GM19455 (cell line): ENCODE measurements at regions not wholly inside any gene's neighbourhood (a gene's known extent, or its start where the extent isn't known, plus 50 kb on each side); places are given as distances from the start of the nearest gene placed in this dataset.

ENCODE experiments used
- ATAC-seq: cut with Tn5 transposase; IDR thresholded peaks from one replicate; pipeline ENCODE4 v1.9.1; 2021; ENCODE audit not compliant: unreplicated experiment

DNA sequence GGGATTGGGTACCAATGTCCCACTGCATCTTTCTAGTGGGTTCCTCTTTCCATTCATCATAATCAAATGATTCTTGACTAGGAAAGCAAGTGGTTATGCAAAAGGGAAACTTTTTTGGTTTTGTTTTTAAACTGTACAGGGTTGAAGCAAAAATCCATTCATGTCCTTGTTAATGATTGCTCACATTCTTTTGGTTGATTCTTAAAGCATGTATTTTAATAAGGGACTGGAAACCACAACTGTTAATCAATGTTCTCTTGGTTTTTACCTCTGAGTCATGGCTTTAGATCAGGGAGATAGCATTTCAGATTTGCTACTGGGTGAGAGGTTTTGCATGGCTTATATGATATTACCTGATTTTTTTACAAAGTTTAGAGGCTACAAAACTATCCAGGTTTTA lies 371.7 kb upstream of the RGMA start:
- ATAC-seq, result peak; percentile 62

DNA sequence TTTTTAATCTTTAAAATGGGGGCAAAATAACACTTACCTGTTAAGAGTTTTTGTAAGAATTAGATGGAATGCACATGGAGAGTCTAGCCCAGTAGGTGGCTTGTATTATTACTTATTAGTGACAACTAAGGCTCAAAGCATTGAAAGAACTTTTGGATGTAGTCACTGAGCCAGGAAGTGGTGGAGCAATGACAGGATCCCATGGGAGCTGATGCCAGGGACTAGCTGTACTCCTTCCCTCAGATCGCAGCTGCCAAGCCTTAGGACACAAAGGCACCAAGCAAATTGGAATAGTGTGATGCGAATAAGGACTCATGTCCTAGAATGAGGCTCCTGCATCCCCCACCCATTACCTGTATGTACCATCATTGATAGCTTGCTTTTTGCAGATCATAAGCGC lies 370.4 kb upstream of the RGMA start:
- ATAC-seq, result no peak

DNA sequence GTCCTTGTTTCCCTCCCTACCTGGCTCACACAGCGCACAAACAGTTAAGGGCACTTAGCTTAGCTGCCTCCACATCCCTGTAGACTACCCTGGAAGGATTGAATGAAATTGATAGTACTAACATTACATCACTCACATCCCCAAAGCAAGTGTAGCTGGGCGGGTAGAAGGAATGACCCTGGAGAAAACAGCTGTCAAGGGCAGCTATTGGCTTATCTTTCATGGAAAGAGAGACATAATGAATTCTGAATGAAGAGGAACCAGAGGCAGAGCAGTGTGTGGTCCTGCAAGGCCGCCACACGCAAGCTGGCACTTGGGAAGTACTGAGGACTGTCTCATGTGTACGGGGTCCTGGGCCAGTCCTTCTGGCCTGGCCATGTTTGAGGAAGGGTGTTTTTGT lies 369.6 kb upstream of the RGMA start:
- ATAC-seq, result no peak

DNA sequence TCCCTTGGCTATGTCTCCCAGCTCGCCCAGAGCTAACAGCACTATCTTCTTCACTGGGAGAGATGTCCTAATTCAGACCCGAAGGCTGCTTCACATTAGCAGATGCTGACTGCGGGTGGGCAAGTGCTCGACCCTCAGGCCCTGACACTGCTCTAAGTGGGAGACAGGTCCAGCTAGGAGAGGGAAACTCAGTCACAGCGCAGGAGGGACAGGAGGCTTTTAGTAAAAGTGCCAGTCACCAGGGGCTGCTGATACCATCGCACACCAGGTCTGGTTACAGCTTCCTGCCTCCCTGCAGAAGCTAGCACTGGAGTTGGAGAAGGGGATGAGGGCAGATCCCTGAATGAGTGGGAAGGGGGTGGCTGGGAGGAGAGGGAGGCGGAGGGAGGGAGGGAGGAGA lies 365.8 kb upstream of the RGMA start:
- ATAC-seq, result no peak

DNA sequence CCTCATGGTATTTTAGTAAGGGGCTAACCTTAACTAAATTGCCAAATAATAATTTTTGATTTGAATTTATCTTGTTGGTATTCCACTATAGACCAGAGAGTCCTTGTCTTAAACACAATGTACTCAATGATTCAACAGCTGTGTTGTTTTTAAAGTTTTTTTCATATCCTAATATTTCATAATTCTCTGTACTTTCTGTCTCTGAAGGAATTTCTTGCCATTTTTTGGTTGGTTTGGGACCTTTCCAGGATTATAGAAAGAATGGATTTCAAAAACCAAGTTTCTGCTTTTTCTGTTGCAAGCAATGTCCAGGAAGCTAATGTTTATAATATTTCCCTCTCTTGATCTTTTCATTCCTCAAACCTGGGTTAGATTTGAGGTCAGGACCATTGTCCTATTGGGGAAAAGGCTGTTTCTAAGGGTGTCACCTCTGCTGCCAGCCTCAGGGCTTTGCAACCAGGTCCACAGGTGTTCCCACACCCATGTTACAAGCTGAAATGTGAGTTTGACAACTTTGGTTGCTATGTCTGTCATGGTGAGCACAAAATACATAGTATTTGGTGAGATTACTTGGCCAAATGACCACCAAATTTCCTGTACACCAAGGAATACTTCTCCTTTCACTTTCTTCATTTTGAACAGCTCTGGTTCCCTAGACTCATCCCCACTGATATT lies 363.7 kb upstream of the RGMA start:
- ATAC-seq, result no peak

DNA sequence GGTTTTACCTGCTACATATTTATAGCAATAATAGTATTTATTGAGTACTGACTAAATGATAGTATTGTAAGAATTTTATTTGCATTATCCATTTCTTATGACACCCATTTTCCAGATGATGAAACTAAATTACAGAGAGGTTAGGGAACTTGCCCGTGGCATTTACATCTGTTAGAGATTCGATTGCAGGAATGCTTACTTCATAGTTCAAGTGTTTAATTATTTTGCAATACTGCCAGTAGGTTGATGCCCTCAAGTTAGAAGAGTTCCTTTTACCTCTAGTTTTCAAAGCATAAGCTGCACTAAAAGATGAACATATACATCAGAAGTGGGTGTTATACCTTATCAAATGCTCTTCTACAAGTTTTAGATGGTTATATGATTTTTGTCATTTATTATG lies 362.8 kb upstream of the RGMA start:
- no peak for ATAC-seq

DNA sequence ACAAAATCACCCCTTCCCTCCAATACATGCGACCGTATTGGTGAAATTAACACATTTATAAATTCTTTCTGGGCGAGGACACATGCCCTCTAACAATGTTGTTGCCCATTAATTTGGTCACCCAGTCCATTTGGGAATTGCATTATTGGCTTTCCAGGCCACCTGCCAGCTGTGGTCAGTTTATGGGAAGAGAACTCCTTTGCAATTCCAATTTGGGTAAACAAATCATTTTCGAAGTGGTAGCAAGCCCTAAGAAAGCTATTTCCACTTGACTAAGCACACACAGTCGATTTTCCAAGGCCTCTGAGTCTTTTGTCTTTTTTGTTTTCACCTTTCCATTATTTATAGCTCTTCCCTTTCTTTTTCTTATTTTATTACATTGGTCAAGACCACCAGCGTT lies 362.3 kb upstream of the RGMA start:
- ATAC-seq, result no peak

DNA sequence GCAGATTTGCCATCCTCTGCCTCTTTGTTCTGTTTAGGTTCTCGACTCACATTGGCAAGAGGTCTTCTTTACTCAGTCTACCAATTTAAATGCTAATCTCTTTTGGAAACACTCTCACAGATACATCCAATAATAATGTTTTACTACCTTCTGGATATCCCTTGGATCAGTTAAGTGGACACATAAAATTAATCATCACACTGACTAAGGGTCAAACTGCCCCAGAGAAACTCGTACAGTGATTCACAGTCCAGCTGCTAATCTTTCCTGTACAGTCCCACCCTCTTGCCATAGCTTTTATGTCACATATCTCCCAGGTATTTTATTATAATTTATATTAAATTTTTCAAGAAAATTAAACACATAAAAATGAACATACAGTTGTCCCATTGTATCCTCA lies 360.8 kb upstream of the RGMA start:
- no peak for ATAC-seq

DNA sequence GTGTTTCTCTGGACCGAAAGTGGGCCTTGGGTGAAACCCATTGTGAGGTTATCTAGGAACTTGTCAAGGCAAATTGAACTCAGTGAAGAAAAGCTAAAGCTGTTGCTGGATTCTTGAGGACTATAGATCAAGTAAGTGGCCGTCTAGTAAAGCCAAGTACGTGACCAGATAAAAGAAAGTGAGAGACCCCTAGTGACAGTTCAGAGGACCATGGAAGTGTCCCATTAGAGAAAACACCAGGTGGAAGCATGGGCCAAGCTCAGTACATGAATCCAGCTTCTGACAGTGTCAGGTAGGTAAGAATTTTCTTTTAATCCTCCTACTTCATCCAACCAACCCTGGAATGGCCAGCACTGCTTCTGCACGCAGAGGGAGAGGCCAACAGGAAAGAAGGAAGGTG lies 349.3 kb upstream of the RGMA start:
- ATAC-seq, result no peak

DNA sequence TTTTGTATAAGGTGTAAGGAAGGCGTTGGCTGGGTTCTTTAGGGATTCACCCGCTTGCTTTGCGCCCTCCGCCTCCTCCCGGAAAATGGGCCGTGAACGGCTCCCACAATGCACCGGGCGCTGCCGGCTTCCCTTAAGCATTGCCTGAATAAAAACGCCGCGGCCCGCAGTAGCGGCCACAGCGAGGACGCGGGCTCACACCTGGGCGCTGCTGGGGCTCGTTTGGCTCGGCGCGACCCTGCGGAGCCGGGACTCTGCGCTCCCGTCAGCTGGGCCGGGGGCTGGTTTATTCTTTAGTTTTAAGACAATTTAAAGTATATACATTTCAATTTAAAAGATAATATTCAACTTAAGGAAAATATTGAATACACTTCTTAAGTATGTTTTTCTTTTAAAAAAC lies 343.5 kb upstream of the RGMA start:
- no peak for ATAC-seq

DNA sequence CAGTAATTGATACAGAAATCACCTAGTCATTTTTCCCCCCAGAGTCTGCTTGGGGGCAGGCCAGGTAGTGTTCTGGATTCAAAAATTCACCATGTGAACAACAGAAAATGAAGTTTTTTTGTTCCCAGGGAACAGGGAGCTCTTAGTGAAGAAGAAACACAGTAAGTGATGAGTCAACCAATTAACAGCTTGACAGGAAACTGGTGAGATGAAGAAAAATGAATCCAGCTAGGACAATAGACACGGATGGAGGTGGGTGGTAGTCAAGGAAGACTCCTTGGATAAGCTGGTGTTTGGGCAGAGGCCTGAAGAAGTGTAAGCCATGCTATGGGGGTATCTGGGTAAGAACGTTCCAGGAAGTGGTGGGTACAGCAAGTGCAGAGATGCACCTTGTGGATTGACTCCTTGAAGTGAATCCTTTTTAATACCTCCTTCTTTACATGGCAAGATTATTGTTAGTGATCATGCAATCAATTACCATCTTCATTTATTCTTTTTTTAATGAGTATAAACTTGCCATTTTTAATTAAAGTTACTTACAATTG lies 339.9 kb upstream of the RGMA start:
- no peak for ATAC-seq

DNA sequence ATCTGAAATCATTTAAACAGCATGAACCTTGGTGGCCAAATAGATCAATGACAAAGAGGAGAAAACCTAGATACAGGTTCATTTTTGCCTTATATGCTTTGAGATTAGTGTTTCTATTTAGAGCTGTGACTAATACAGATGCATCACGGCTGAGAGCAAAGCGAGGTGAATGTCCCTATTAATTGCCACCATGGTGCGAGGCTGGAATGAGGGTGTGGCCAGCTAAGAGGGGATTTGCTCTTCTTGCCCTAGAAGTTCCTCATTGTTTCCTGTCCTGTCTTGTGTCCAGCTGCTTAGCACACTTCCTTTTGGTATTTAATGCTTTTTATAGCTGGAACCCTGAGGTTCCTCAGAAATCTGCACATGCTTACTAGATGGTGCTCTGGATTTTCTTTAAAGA lies 339.1 kb upstream of the RGMA start:
- ATAC-seq, result no peak

DNA sequence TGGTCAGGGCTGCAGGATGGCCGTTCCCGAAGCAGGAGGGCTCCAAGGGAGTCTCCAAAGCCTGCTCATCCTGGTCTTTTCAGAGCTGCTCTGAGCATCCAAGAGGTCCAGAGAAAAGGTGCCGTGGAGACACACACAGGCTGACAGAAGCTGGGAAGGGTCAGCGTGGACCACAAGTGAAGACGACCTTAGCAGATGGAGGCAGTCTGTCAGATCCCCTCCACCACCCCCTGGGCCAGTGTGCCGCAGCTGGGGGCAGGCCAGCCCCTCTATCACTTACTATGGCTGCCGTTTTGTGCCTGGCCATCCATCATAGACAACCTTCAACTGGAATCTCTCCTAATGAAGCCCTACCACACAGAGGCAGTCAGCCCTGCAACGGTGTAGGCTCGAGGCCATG lies 335.1 kb upstream of the RGMA start:
- ATAC-seq, result no peak

DNA sequence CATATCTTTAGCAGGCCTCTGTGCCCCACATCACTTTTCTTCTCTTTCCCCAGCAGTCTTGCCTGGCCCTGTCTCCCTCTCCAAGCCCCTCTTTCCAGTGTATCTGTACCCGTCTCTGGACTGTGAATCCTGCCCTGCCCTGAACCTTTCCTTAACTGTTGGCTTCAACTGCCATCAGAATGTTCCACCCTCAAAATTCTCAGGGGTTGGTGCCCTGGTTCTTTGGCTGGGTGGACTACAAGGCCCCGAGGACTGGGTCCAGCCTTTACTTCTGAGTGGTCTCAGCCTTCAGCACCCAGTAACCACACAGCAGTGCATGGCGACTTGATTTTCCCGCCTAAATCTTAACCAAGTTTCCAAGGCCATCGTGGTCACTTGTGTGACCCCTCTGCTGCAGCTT lies 333.5 kb upstream of the RGMA start:
- ATAC-seq, result no peak

DNA sequence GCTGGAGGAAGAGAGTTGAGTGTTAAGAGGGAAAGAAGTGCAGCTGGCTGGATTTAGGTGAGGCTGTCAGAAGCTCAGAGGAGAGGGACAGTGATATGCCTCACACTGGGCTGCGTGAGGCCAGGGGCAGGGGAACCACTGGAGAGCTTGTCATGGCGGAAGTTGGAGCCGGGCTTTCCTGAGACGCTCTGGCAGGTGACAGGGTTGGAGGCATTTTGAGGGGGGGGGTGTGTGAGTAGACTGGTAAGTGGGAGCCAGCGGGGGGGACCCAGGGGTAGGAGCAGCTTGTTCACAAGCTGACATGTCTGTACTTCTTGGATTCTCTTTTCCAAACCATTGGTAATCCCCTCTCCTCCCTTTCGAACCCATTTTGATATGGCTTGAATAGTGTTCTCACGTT lies 331.5 kb upstream of the RGMA start:
- no peak for ATAC-seq

DNA sequence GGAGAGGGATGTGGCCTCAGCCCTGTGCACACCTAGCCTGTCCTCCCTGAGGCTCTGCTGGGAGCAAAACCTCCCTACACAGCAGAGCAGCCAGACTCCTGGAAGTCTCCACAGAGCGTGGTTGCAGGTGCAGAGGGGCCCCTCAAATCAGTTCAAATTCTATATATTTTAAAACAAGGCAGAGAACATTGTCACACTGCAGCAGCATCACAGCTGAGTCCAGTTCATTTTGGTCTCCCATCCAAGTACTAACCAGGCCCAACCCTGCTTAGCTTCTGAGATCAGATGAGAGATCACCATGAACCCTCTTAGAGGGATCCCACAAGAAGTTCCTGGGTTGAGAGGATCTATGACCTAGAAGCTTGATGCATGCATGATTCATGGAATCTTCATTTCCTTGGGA lies 331.0 kb upstream of the RGMA start:
- no peak for ATAC-seq

DNA sequence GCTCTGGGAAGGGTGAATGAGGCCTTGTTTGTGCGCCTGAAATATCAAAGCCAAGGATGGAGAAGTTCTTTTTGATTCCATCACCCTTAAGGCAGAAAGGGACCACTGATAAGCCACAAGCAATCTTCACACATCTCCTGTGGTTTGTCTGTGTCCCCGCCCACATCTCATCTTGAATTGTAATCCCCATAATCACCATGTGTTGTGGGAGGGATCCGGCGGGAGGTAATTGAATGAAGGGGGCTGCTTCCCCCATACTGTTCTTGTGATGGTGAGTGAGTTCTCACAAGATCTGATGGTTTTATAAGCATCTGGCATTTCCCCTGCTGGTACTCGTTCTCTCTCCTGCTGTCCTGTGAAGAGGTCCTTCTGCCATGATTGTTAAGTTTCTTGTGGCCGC lies 329.6 kb upstream of the RGMA start:
- no peak for ATAC-seq

DNA sequence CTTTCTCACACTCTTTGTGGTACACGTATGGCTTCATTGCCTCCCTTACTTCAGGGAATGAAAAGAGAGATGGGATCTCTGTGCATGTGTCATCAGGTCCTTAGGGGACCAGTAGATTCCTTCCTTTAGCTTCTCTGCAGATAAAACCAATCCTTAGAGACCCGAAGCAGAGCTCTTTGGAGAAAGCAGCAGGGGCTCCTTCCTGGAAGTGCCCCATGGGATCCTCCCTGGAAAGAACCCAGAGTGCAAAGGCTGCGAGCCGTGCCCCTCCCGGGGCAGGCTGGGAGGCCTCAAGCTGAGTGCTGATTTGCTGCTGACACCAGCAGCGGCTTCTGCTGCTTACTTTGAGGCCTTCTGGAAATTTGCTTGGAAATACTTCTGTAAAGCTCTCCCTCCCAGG lies 328.6 kb upstream of the RGMA start:
- ATAC-seq, result no peak

DNA sequence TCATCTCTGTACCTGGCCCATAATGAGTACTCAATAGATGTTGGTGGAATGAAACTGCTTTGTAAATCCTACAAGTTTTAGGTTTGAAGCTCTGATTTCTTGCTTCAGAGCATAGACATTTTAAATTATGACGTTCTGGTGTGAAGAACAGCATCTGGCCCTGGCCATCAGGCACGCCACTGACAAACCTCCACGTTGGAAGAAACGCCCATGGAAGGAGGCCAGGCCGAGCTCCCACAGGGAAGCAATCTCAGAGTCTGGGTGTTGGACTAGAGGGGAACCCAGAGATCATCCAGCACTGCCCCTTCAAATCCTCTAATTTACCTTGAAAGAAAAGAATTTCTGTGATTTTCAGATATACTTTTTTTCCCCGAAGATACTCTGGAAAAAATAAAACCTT lies 328.1 kb upstream of the RGMA start:
- ATAC-seq, result no peak

DNA sequence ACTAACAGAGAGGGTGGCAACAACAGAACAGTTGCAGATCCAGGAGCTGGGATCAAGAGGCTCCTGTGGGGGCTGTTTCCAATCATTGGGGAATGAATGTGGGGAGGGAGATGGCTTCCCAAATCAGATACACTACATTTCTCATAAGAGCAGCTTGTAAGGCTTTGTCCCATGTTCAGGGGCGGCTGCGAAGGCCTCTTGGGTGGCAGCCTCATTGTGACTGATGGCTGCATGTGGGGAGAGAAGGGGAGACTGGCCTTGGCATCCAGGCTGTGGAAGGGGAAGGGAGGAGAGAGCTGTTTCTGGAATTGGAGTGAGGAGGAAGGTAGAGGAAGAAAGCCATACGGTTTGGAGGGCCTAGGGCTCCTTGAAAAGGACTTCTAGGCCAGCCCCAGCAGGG lies 326.6 kb upstream of the RGMA start:
- no peak for ATAC-seq

DNA sequence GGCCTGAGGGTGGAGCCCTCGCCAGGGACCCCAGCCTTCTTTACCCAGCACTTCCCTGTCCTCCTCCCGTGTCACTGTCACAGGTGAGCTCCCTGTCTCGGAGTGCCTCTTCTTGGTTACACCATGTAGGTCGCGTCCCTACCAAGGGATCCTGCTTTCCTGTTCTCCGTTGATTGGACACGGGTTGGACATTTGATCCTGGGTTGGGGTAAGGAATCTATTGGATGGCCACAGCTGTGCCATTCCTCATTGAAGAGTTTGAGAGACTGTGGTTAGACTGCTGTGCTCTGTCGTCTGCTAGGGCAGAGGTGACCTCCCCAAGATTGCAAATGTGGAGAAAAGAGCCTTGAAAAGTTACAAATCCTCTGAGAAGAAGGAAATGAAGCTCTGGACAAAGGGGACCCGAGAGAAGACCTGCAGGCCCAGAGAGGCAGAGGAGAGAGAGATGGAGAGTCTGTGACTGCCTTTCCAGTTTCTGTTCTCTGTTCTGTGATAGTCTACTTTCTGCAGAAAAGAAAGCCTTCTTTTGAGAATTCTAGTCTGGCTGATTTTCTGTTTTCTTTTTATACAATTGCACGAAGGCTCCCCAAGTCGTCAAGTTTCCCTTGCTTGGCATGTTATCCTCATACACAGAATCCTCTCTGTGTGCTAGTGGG lies 325.7 kb upstream of the RGMA start:
- ATAC-seq, result no peak

DNA sequence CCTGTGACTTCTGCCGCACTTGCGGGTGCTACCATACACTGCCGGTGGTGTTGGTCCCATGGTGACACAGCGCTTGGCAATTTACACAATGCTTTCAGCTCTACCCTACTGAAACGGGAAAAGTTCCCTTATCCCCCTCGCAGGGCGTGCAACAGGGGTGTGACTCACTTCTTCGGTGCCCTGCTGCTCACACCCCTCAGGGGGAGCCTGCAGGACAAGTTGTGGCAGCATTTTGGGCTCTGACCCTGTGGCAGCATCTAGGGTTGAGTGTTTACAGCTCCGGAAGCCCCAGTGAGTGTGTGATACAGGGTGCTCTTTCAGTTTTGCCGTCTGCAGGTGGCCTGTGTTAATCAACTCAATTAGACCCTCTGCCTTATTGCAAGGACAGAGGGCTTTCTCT lies 324.7 kb upstream of the RGMA start:
- ATAC-seq, result no peak

DNA sequence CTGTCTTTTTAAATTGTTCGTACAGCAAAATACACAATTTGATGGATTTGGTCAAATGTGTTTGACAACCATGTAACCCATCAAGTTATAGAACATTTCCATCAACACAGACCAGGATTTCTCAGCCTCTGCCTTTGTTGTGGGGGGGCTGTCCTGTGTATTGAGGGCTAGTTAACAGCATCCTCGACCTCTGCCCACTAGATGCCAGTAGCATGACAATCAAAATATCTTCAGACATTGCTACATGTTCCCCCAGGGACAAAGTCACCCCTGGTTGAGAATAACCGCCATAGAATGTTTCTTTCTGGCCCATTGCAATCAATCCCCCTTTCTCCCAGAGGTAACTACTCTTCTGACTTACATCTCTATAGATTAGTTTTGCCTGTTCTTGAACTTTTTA lies 310.1 kb upstream of the RGMA start:
- no peak for ATAC-seq
